HepG2 (cell line): ENCODE measurements at regions not wholly inside any gene's neighbourhood (a gene's known extent, or its start where the extent isn't known, plus 50 kb on each side); places are given as distances from the start of the nearest gene placed in this dataset.

Source experiments
- ATAC-seq: fragments of 200-7000 bp; cut with Tn5 transposase; 3 replicates; pipeline ENCODE4 v1.9.1; 2020; ENCODE audit warnings: mild to moderate bottlenecking, moderate library complexity
- BruUV-seq: library from RNA; stranded (reverse); fragments of 400-500 nt; replicated peaks from 2 replicates; lab custom pipeline; 2021; lab: Mats Ljungman, UMichigan
- CTCF ChIA-PET: fragments of 300-600 bp; formaldehyde crosslinking; extraction: SDS; loops from one replicate; lab custom pipeline; 2021; ENCODE audit warnings: low total read pairs, inconsistent platforms, low intra/inter-chr PET ratio; lab: Yijun Ruan, JAX
- POLR2A ChIA-PET: fragments of 350-600 bp; sonication (Branson Sonifier 250); formaldehyde crosslinking; loops from one replicate; lab custom pipeline; 2020; ENCODE audit warnings: antibody characterized with exemption, inconsistent platforms; lab: Yijun Ruan, JAX
- DNase-seq: peaks from one replicate; pipeline ENCODE4 v3.0.0-alpha.2; 2015; ENCODE audit warnings: low spot score
- FAIRE-seq: peaks from 3 replicates; lab custom pipeline; 2011; peaks lifted over from hg19 to GRCh38; lab: Jason Lieb, UNC
- H2AFZ ChIP-seq: one replicate; pipeline ENCODE4 v1.6.1; 2011; ENCODE audit warnings: low read length, inconsistent platforms
- H3K27ac ChIP-seq: fragments of 300-600 bp; 3 replicates; pipeline ENCODE4 v1.8.0; 2011; ENCODE audit warnings: mixed run types, mild to moderate bottlenecking, mixed read lengths, low read length, inconsistent platforms; ENCODE audit not compliant: insufficient read depth; ENCODE audit errors: extremely low read length
- H3K27me3 ChIP-seq, 2 experiments: fragments of 200-600 bp in 1 of 2; 2 replicates in 1 of 2; 3 replicates in 1 of 2; pipeline versions ENCODE4 v1.6.0 to v1.8.0; 2011; ENCODE audit warnings: low read length in 2 of 2, mild to moderate bottlenecking in 2 of 2, moderate library complexity in 2 of 2, inconsistent platforms in 1 of 2; ENCODE audit not compliant: insufficient read depth in 2 of 2, control insufficient read depth in 1 of 2
- H3K36me3 ChIP-seq, 2 experiments: fragments of 200-600 bp in 1 of 2; replicated peaks in 1 of 2; 2 replicates in 1 of 2; 3 replicates in 1 of 2; pipeline versions ENCODE4 v1.5.1 to v1.8.0; 2011; ENCODE audit warnings: low read length in 2 of 2, inconsistent platforms in 1 of 2; ENCODE audit not compliant: insufficient read depth in 2 of 2, control insufficient read depth in 1 of 2
- H3K4me1 ChIP-seq: 2 replicates; pipeline ENCODE4 v1.5.1; 2012; ENCODE audit warnings: low read length, inconsistent platforms; ENCODE audit not compliant: insufficient read depth
- H3K4me2 ChIP-seq: 2 replicates; pipeline ENCODE4 v1.6.0; 2011; ENCODE audit warnings: low read depth, low read length, inconsistent platforms
- H3K4me3 ChIP-seq, 3 experiments: fragments of 200-600 bp in 1 of 3; sonication (generic), shearing (Covaris generic) in 1 of 3; replicated peaks in 1 of 3; 2 replicates each; pipeline ENCODE4 v1.5.1; 2011 to 2016; ENCODE audit warnings: low read length in 3 of 3, inconsistent platforms in 2 of 3, low read depth in 2 of 3, mild to moderate bottlenecking in 2 of 3, control low read depth in 1 of 3, mixed read lengths in 1 of 3; ENCODE audit not compliant: insufficient read depth in 1 of 3
- H3K79me2 ChIP-seq: one replicate; pipeline ENCODE4 v1.6.1; 2011; ENCODE audit warnings: low read length, inconsistent platforms; ENCODE audit not compliant: insufficient read depth
- H3K9ac ChIP-seq: 2 replicates; pipeline ENCODE4 v1.6.0; 2011; ENCODE audit warnings: mild to moderate bottlenecking, low read depth, low read length, inconsistent platforms; ENCODE audit not compliant: insufficient read depth
- H3K9me3 ChIP-seq: 2 replicates; pipeline ENCODE4 v1.5.1; 2012; ENCODE audit warnings: mild to moderate bottlenecking, low read length
- H4K20me1 ChIP-seq: 2 replicates; pipeline ENCODE4 v1.6.0; 2011; ENCODE audit warnings: inconsistent platforms, mild to moderate bottlenecking, low read length, moderate library complexity; ENCODE audit not compliant: insufficient read depth
- AKNA ChIP-seq: sonication (generic); formaldehyde crosslinking; IDR thresholded peaks from 2 replicates; pipeline ENCODE4 v1.4.0; 2020; ENCODE audit warnings: missing genetic modification reagents, borderline replicate concordance
- ARID2 ChIP-seq: sonication (generic); formaldehyde crosslinking; IDR thresholded peaks from 2 replicates; pipeline ENCODE4 v1.8.1; 2022; ENCODE audit warnings: mild to moderate bottlenecking, missing genetic modification reagents, borderline replicate concordance
- CBX2 ChIP-seq, 2 experiments: fragments of 200-600 bp in 1 of 2; sonication (generic); formaldehyde crosslinking in 1 of 2; IDR thresholded peaks; 2 replicates each; pipeline versions ENCODE4 v1.7.0 to v1.8.1; 2018 to 2022; ENCODE audit warnings: low read depth in 2 of 2, low read length in 1 of 2, mild to moderate bottlenecking in 1 of 2, missing genetic modification reagents in 1 of 2
- DPF2 ChIP-seq: sonication (generic); formaldehyde crosslinking; IDR thresholded peaks from 2 replicates; pipeline ENCODE4 v1.4.0; 2020; ENCODE audit warnings: mild to moderate bottlenecking, low read depth, missing genetic modification reagents, borderline replicate concordance
- JARID2 ChIP-seq: sonication (generic); formaldehyde crosslinking; IDR thresholded peaks from 2 replicates; pipeline ENCODE4 v1.8.1; 2023; ENCODE audit warnings: missing genetic modification reagents, inconsistent platforms; ENCODE audit not compliant: insufficient replicate concordance
- KLF12 ChIP-seq: sonication (generic); formaldehyde crosslinking; IDR thresholded peaks from 2 replicates; pipeline ENCODE4 v1.4.0; 2020; ENCODE audit warnings: missing genetic modification reagents, borderline replicate concordance
- PHF5A ChIP-seq: IDR thresholded peaks from one replicate; pipeline ENCODE4 v1.6.1; 2018; ENCODE audit warnings: low read depth, missing genetic modification reagents; ENCODE audit not compliant: unreplicated experiment
- RELA ChIP-seq: sonication (generic); formaldehyde crosslinking; IDR thresholded peaks from 2 replicates; pipeline ENCODE4 v1.4.0; 2020; ENCODE audit warnings: missing genetic modification reagents
- SRSF1 ChIP-seq: fragments of 200-400 bp; formaldehyde crosslinking; optimal IDR thresholded peaks from 2 replicates; pipeline ENCODE3; 2017; ENCODE audit warnings: mild to moderate bottlenecking, low read depth, low read length, moderate library complexity
- TCF7L2 ChIP-seq: IDR thresholded peaks from 2 replicates; pipeline ENCODE4 v1.6.1; 2011; ENCODE audit warnings: mild to moderate bottlenecking, low read depth, low read length, moderate library complexity
- ZBED4 ChIP-seq: sonication (generic); formaldehyde crosslinking; IDR thresholded peaks from 2 replicates; pipeline ENCODE4 v1.4.0; 2020; ENCODE audit warnings: missing genetic modification reagents, borderline replicate concordance
- ZNF263 ChIP-seq: sonication (generic); formaldehyde crosslinking; IDR thresholded peaks from 2 replicates; pipeline ENCODE4 v1.4.0; 2020; ENCODE audit warnings: missing genetic modification reagents
- ZNF674 ChIP-seq: sonication (generic); formaldehyde crosslinking; IDR thresholded peaks from 2 replicates; pipeline ENCODE4 v1.5.0; 2020; ENCODE audit warnings: low read depth, mild to moderate bottlenecking, missing genetic modification reagents
- ZZZ3 ChIP-seq: sonication (generic); formaldehyde crosslinking; IDR thresholded peaks from 2 replicates; pipeline ENCODE4 v1.4.0; 2020; ENCODE audit warnings: missing genetic modification reagents, mild to moderate bottlenecking, borderline replicate concordance
- WGBS: methylation state at CpG from one replicate; pipeline ENCODE4 v1.1.6; 2017; ENCODE audit warnings: low lambda C conversion rate; 5-methylcytosine and 5-hydroxymethylcytosine counted together
- in situ Hi-C: cut with HindIII; loops from 2 replicates; pipeline ENCODE4 v1.10.0; 2017; ENCODE audit warnings: low pct_unique_long_range_greater_than_20kb; ENCODE audit not compliant: extremely low pct_ligation_motif_present
- intact Hi-C: fragments of 100-400 bp; cut with micrococcal nuclease; formaldehyde crosslinking; loops from one replicate; pipeline ENCODE4 v1.10.0; 2022; ENCODE audit not compliant: unreplicated experiment
- TF ChIP-seq, protein P1 (sequence below): sonication (generic); formaldehyde crosslinking; IDR thresholded peaks from 2 replicates; pipeline ENCODE4 v1.4.0; 2020; ENCODE audit warnings: missing genetic modification reagents

- FAIRE-seq (no peak), ATAC-seq (no peak), DNase-seq (no peak)
- Histone ChIP-seq H3K4me3 (no peak overlapping the region), H3K4me1 (no peaks in the 10 kb centered on the region), H3K27me3 (no peaks in the 10 kb centered on the region), H3K36me3 (no peaks in the 10 kb centered on the region), H4K20me1 (no peaks in the 10 kb centered on the region), H3K79me2 (no peaks in the 10 kb centered on the region), H3K9ac (no peak overlapping the region), H3K27ac (no peak overlapping the region), H3K9me3 (no peaks in the 10 kb centered on the region), H3K4me2 (no peak overlapping the region), H2AFZ (no peak overlapping the region)
- POLR2A ChIA-PET: no interaction called here
- BruUV-seq: no TSS peak
- CTCF ChIA-PET: no interaction called here
- WGBS: 6% methylated on average over 6 of the region's 6 CpGs
- in situ Hi-C loops (no loop called here), intact Hi-C loops (no loop called here)
- TF ChIP-seq RELA (no peak), PHF5A (CRISPR knock-in tag) (no peak), ZBED4 (CRISPR knock-in tag) (no peak), ZNF674 (CRISPR knock-in tag) (no peak), CBX2 (IDR thresholded peaks at IDR 0.05; ENCODE audit: low read depth, low read length) (no peak), CBX2 (CRISPR knock-in tag; IDR thresholded peaks at IDR 0.05; ENCODE audit: low read depth) (no peak), KLF12 (CRISPR knock-in tag) (no peak), ARID2 (CRISPR knock-in tag) (no peak), ZZZ3 (CRISPR knock-in tag) (no peak), TCF7L2 (no peak), SRSF1 (no peak), AKNA (CRISPR knock-in tag) (no peak), DPF2 (CRISPR knock-in tag) (no peak), ZNF263 (no peak), JARID2 (no peak)
- TF ChIP-seq, protein P1, sequence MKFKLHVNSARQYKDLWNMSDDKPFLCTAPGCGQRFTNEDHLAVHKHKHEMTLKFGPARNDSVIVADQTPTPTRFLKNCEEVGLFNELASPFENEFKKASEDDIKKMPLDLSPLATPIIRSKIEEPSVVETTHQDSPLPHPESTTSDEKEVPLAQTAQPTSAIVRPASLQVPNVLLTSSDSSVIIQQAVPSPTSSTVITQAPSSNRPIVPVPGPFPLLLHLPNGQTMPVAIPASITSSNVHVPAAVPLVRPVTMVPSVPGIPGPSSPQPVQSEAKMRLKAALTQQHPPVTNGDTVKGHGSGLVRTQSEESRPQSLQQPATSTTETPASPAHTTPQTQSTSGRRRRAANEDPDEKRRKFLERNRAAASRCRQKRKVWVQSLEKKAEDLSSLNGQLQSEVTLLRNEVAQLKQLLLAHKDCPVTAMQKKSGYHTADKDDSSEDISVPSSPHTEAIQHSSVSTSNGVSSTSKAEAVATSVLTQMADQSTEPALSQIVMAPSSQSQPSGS (CRISPR knock-in tag): no peak
Measured at GRCh38 chr11:127133061-127133460, 132.5 kb upstream of the KIRREL3 start.
